IMR-90 (cell line): ENCODE measurements at regions not wholly inside any gene's neighbourhood (a gene's known extent, or its start where the extent isn't known, plus 50 kb on each side); places are given as distances from the start of the nearest gene placed in this dataset.

Source experiments
- ATAC-seq: fragments of 200-7000 bp; cut with Tn5 transposase; 2 replicates; pipeline ENCODE4 v1.9.1; 2020; ENCODE audit warnings: low read depth, mild to moderate bottlenecking, moderate library complexity
- BruUV-seq: library from RNA; stranded (reverse); fragments of 400-500 nt; replicated peaks from 2 replicates; lab custom pipeline; 2021; lab: Mats Ljungman, UMichigan
- CTCF ChIA-PET: fragments of 300-600 bp; formaldehyde crosslinking; extraction: SDS; loops from one replicate; lab custom pipeline; 2021; ENCODE audit warnings: antibody characterized with exemption; lab: Yijun Ruan, JAX
- POLR2A ChIA-PET: fragments of 300-600 bp; sonication (Branson Sonifier 250); formaldehyde crosslinking; loops from one replicate; lab custom pipeline; 2022; ENCODE audit warnings: antibody characterized with exemption; ENCODE audit not compliant: unreplicated experiment; lab: Charles Lee
- DNase-seq: peaks from one replicate; pipeline ENCODE4 v3.0.0; 2013
- H2AFZ ChIP-seq: replicated peaks from 2 replicates; pipeline ENCODE3; 2013; ENCODE audit warnings: low read length, mild to moderate bottlenecking; ENCODE audit not compliant: poor library complexity
- H2AK5ac ChIP-seq: 2 replicates; pipeline ENCODE4 v1.6.1; 2013; ENCODE audit warnings: low read depth, low read length, inconsistent platforms
- H2AK9ac ChIP-seq: replicated peaks from 2 replicates; pipeline ENCODE3; 2013; ENCODE audit warnings: mild to moderate bottlenecking, low read depth, low read length, moderate library complexity; ENCODE audit not compliant: poor library complexity
- H2BK120ac ChIP-seq: 2 replicates; pipeline ENCODE4 v1.6.1; 2013; ENCODE audit warnings: low read depth, low read length, inconsistent platforms
- H2BK15ac ChIP-seq: 3 replicates; pipeline ENCODE4 v1.6.1; 2013; ENCODE audit warnings: low read depth, low read length, inconsistent platforms
- H2BK20ac ChIP-seq: 2 replicates; pipeline ENCODE4 v1.6.1; 2013; ENCODE audit warnings: low read depth, mild to moderate bottlenecking, inconsistent platforms, low read length, moderate library complexity
- H2BK5ac ChIP-seq: 2 replicates; pipeline ENCODE4 v1.6.1; 2013; ENCODE audit warnings: mild to moderate bottlenecking, low read depth, low read length, inconsistent platforms; ENCODE audit not compliant: poor library complexity, severe bottlenecking
- H3K14ac ChIP-seq: replicated peaks from 2 replicates; pipeline ENCODE4 v1.6.1; 2013; ENCODE audit warnings: low read depth, low read length, inconsistent platforms
- H3K18ac ChIP-seq: 2 replicates; pipeline ENCODE4 v1.6.1; 2013; ENCODE audit warnings: low read depth, low read length, control low read depth
- H3K23ac ChIP-seq: 2 replicates; pipeline ENCODE4 v1.6.1; 2013; ENCODE audit warnings: low read depth, low read length, inconsistent platforms
- H3K27ac ChIP-seq: 2 replicates; pipeline ENCODE4 v1.5.1; 2013; ENCODE audit warnings: mild to moderate bottlenecking, control low read depth, low read length; ENCODE audit not compliant: insufficient read depth
- H3K27me3 ChIP-seq: 2 replicates; pipeline ENCODE4 v1.6.1; 2013; ENCODE audit warnings: low read length; ENCODE audit not compliant: control insufficient read depth, insufficient read depth
- H3K36me3 ChIP-seq: 2 replicates; pipeline ENCODE4 v1.6.1; 2013; ENCODE audit warnings: low read length, mixed read lengths; ENCODE audit not compliant: control insufficient read depth, insufficient read depth
- H3K4ac ChIP-seq: 2 replicates; pipeline ENCODE4 v1.6.1; 2013; ENCODE audit warnings: low read depth, low read length, inconsistent platforms
- H3K4me1 ChIP-seq: 2 replicates; pipeline ENCODE4 v1.6.1; 2013; ENCODE audit warnings: low read length, mixed read lengths; ENCODE audit not compliant: control insufficient read depth, insufficient read depth
- H3K4me2 ChIP-seq: 2 replicates; pipeline ENCODE4 v1.6.1; 2013; ENCODE audit warnings: low read depth, mild to moderate bottlenecking, control low read depth, low read length, moderate library complexity
- H3K4me3 ChIP-seq: 2 replicates; pipeline ENCODE4 v1.5.1; 2013; ENCODE audit warnings: low read depth, mild to moderate bottlenecking, control low read depth, low read length, moderate library complexity; ENCODE audit not compliant: insufficient read depth
- H3K56ac ChIP-seq: 2 replicates; pipeline ENCODE4 v1.6.1; 2013; ENCODE audit warnings: low read length, inconsistent platforms; ENCODE audit not compliant: insufficient read depth; ENCODE audit errors: extremely low read depth
- H3K79me1 ChIP-seq, 2 experiments: 2 replicates each; pipeline ENCODE4 v1.6.1; 2013; ENCODE audit warnings: low read length in 2 of 2, inconsistent platforms in 1 of 2, low read depth in 1 of 2
- H3K9ac ChIP-seq: 2 replicates; pipeline ENCODE4 v1.6.1; 2013; ENCODE audit warnings: low read depth, low read length, control low read depth
- H3K9me1 ChIP-seq: 2 replicates; pipeline ENCODE4 v1.6.1; 2013; ENCODE audit warnings: low read length, inconsistent platforms; ENCODE audit not compliant: insufficient read depth
- H3K9me3 ChIP-seq: 2 replicates; pipeline ENCODE4 v1.6.1; 2013; ENCODE audit warnings: low read length; ENCODE audit not compliant: control insufficient read depth, insufficient read depth
- H4K20me1 ChIP-seq: 2 replicates; pipeline ENCODE4 v1.6.1; 2013; ENCODE audit warnings: low read length, inconsistent platforms; ENCODE audit not compliant: insufficient read depth
- H4K5ac ChIP-seq: 2 replicates; pipeline ENCODE4 v1.6.1; 2013; ENCODE audit warnings: mild to moderate bottlenecking, low read depth, low read length, control low read depth
- H4K8ac ChIP-seq, 2 experiments: 2 replicates each; pipeline ENCODE4 v1.6.1; 2013; ENCODE audit warnings: low read depth in 2 of 2, low read length in 2 of 2, control low read depth in 1 of 2, inconsistent platforms in 1 of 2
- H4K91ac ChIP-seq: 2 replicates; pipeline ENCODE4 v1.6.1; 2013; ENCODE audit warnings: low read depth, low read length, inconsistent platforms; ENCODE audit not compliant: insufficient read depth
- CHD1 ChIP-seq: IDR thresholded peaks from 2 replicates; pipeline ENCODE4 v1.6.1; 2012; ENCODE audit warnings: low read depth, low read length, improper control_type of control experiment
- FOS ChIP-seq: fragments of 150-350 bp; IDR thresholded peaks from 2 replicates; pipeline ENCODE4 v1.6.1; 2016; ENCODE audit warnings: low read depth, low read length
- MAFK ChIP-seq: IDR thresholded peaks from 2 replicates; pipeline ENCODE4 v1.6.1; 2012; ENCODE audit warnings: low read depth, low read length, improper control_type of control experiment
- MXI1 ChIP-seq: IDR thresholded peaks from 2 replicates; pipeline ENCODE4 v1.6.1; 2012; ENCODE audit warnings: low read depth, mild to moderate bottlenecking, low read length, moderate library complexity, borderline replicate concordance
- POLR2A ChIP-seq: IDR thresholded peaks from 2 replicates; pipeline ENCODE4 v1.6.1; 2012; ENCODE audit warnings: mild to moderate bottlenecking, low read depth, low read length
- RFX5 ChIP-seq: IDR thresholded peaks from 2 replicates; pipeline ENCODE4 v1.8.0; 2012; ENCODE audit warnings: low read depth, mild to moderate bottlenecking, low read length, moderate library complexity
- SMC3 ChIP-seq: fragments of 150-350 bp; IDR thresholded peaks from 2 replicates; pipeline ENCODE4 v1.6.1; 2016; ENCODE audit warnings: low read depth, mild to moderate bottlenecking, antibody characterized with exemption, low read length, moderate library complexity
- WGBS, 2 experiments: methylation state at CpG; one replicate each; pipeline versions ENCODE4 v1.1.5 to v1.1.7; 2013; ENCODE audit warnings: missing lambda C conversion rate in 2 of 2; ENCODE audit not compliant: insufficient read length in 1 of 2; ENCODE audit errors: extremely low coverage in 2 of 2; 5-methylcytosine and 5-hydroxymethylcytosine counted together
- dilution Hi-C: fragments of 300-500 bp; cut with HindIII; formaldehyde crosslinking; loops from one replicate; pipeline ENCODE4 v1.14.3; 2018; ENCODE audit warnings: low sequenced_read_pairs; ENCODE audit not compliant: unreplicated experiment
- in situ Hi-C: fragments of 300-500 bp; cut with MboI; formaldehyde crosslinking; loops from 3 replicates; pipeline ENCODE4 v1.14.3; 2019; ENCODE audit warnings: low sequenced_read_pairs, inconsistent platforms, mixed read lengths
- intact Hi-C: fragments of 100-400 bp; cut with micrococcal nuclease; formaldehyde crosslinking; loops from 2 replicates; pipeline ENCODE4 v1.10.0; 2022
- TF ChIP-seq, protein P1 (sequence below): fragments of 150-350 bp; IDR thresholded peaks from 2 replicates; pipeline ENCODE4 v1.6.1; 2017; ENCODE audit warnings: mild to moderate bottlenecking, antibody characterized with exemption, low read length, low read depth
- TF ChIP-seq, protein P2 (sequence below): conservative IDR thresholded peaks from 2 replicates; pipeline ENCODE4 v1.5.1; 2012; ENCODE audit warnings: mild to moderate bottlenecking, low read depth, low read length, improper control_type of control experiment

DNA sequence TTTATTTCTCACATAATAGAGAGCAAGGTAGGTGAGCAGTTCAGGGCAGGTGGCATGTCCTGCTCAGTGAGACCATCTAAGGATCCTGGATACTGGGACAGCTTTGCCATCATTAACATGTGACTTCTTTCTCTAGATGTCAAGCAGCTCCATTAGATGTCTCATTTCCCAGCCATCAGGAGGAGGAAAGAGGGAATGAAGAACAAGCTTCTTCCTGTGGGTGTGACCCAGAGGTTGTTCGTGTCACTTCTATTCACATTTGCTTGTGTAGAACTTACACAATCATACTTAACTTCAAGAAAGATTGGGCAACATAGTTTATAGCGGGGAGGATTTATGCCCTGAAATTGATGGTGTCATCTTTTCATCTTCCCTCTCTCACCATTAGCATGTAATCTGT lies 169.2 kb upstream of the B3GALT2 start:
- intact Hi-C loops (no loop called here), dilution Hi-C loops (no loop called here), in situ Hi-C loops (no loop called here)
- no CpG with 5 or more reads among the region's 2 CpGs for WGBS, 2 experiments
- H2BK5ac ChIP-seq, result no peak overlapping the region
- H3K18ac ChIP-seq, result no peak overlapping the region
- no peak overlapping the region for H4K91ac ChIP-seq
- no peak overlapping the region for H3K4ac ChIP-seq
- no TSS peak for BruUV-seq
- H2BK15ac ChIP-seq, result no peak overlapping the region
- H3K36me3 ChIP-seq, result no peaks in the 10 kb centered on the region
- no peak overlapping the region for H4K8ac ChIP-seq
- H3K23ac ChIP-seq, result no peak overlapping the region
- H2AFZ ChIP-seq, result no peak overlapping the region
- no peak overlapping the region for H2BK120ac ChIP-seq
- TF ChIP-seq, protein P1, sequence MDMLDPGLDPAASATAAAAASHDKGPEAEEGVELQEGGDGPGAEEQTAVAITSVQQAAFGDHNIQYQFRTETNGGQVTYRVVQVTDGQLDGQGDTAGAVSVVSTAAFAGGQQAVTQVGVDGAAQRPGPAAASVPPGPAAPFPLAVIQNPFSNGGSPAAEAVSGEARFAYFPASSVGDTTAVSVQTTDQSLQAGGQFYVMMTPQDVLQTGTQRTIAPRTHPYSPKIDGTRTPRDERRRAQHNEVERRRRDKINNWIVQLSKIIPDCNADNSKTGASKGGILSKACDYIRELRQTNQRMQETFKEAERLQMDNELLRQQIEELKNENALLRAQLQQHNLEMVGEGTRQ, result no peak
- no peak for TF ChIP-seq SMC3
- TF ChIP-seq POLR2A, result no peak
- TF ChIP-seq RFX5, result no peak
- TF ChIP-seq, protein P2, sequence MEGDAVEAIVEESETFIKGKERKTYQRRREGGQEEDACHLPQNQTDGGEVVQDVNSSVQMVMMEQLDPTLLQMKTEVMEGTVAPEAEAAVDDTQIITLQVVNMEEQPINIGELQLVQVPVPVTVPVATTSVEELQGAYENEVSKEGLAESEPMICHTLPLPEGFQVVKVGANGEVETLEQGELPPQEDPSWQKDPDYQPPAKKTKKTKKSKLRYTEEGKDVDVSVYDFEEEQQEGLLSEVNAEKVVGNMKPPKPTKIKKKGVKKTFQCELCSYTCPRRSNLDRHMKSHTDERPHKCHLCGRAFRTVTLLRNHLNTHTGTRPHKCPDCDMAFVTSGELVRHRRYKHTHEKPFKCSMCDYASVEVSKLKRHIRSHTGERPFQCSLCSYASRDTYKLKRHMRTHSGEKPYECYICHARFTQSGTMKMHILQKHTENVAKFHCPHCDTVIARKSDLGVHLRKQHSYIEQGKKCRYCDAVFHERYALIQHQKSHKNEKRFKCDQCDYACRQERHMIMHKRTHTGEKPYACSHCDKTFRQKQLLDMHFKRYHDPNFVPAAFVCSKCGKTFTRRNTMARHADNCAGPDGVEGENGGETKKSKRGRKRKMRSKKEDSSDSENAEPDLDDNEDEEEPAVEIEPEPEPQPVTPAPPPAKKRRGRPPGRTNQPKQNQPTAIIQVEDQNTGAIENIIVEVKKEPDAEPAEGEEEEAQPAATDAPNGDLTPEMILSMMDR, result no peak
- TF ChIP-seq FOS, result no peak
- TF ChIP-seq CHD1, result no peak
- TF ChIP-seq MXI1, result no peak
- no peak for TF ChIP-seq MAFK
- no peak overlapping the region for H3K4me3 ChIP-seq
- no peak overlapping the region for H3K4me2 ChIP-seq
- no peaks in the 10 kb centered on the region for H3K9me3 ChIP-seq
- H3K9me1 ChIP-seq, result no peaks in the 10 kb centered on the region
- H3K14ac ChIP-seq, result no peak overlapping the region
- no peak overlapping the region for H4K5ac ChIP-seq
- no peak for DNase-seq
- no peaks in the 10 kb centered on the region for H3K79me1 ChIP-seq
- H2AK9ac ChIP-seq, result no peak overlapping the region
- no peaks in the 10 kb centered on the region for H4K20me1 ChIP-seq
- H3K27me3 ChIP-seq, result no peaks in the 10 kb centered on the region
- no peak overlapping the region for H3K56ac ChIP-seq
- no peak overlapping the region for H2BK20ac ChIP-seq
- no peak overlapping the region for H2AK5ac ChIP-seq
- CTCF ChIA-PET, result no interaction called here
- POLR2A ChIA-PET, result no interaction called here
- H3K27ac ChIP-seq, result no peak overlapping the region
- H3K9ac ChIP-seq, result no peak overlapping the region
- no peak for ATAC-seq
- H3K4me1 ChIP-seq, result no peaks in the 10 kb centered on the region
